Fibroblast of pulmonary artery (primary cell): ENCODE measurements at regions not wholly inside any gene's neighbourhood (a gene's known extent, or its start where the extent isn't known, plus 50 kb on each side); places are given as distances from the start of the nearest gene placed in this dataset.

Experiments
- DNase-seq: peaks from one replicate; pipeline ENCODE4 v3.0.0-alpha.2; 2010; ENCODE audit warnings: low read depth
- H3K4me3 ChIP-seq: replicated peaks from 2 replicates; pipeline ENCODE4 v1.5.1; 2011; ENCODE audit warnings: low read depth, mild to moderate bottlenecking, control low read depth, low read length, moderate library complexity
- TF ChIP-seq, protein P1 (sequence below): IDR thresholded peaks from 2 replicates; pipeline ENCODE4 v1.5.1; 2011; ENCODE audit warnings: mild to moderate bottlenecking, control low read depth, low read length, inconsistent platforms; ENCODE audit errors: missing control alignments

DNA sequence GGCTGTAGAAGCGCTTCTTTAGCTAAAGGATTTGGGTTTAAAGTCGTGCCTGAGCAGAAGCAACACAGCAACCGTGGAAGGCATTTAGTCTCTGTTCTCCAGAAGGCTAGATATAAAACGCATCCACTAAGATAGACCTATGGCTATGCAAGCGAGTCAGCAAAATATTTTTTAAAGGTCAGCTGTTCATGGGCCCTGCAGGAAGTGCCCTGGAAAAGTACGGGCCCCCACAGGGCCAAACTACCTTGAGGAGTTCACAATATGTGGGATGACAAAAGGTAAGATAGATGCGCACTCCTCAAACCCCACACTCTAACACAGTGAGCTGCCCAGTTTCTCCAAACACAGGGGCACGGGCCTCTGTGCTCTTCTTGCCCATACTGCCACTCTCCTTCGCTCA, 261.6 kb downstream of the VPS13C start:
- TF ChIP-seq, protein P1, sequence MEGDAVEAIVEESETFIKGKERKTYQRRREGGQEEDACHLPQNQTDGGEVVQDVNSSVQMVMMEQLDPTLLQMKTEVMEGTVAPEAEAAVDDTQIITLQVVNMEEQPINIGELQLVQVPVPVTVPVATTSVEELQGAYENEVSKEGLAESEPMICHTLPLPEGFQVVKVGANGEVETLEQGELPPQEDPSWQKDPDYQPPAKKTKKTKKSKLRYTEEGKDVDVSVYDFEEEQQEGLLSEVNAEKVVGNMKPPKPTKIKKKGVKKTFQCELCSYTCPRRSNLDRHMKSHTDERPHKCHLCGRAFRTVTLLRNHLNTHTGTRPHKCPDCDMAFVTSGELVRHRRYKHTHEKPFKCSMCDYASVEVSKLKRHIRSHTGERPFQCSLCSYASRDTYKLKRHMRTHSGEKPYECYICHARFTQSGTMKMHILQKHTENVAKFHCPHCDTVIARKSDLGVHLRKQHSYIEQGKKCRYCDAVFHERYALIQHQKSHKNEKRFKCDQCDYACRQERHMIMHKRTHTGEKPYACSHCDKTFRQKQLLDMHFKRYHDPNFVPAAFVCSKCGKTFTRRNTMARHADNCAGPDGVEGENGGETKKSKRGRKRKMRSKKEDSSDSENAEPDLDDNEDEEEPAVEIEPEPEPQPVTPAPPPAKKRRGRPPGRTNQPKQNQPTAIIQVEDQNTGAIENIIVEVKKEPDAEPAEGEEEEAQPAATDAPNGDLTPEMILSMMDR, result no peak
- H3K4me3 ChIP-seq, result no peak overlapping the region
- no peak for DNase-seq

DNA sequence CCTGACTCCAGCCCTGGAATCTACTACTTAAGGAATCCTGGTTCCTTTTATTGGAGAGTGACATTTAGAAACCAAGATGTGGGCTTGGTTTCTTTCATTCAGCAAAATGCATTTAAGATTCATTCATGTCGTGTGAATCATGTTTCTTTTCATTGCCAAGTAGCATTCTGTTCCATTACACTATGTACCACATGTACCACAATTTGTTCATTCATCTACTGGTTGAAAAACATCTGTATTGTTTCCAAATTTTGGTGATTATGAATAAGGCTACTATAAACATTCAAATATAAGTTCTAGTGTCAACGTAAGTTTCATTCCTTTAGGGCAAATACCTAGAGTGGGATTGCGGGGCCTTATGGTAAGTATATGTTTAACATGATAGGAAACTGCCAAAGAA, 264.2 kb downstream of the VPS13C start:
- TF ChIP-seq, protein P1, result no peak
- no peak overlapping the region for H3K4me3 ChIP-seq
- DNase-seq, result peak; percentile 21

DNA sequence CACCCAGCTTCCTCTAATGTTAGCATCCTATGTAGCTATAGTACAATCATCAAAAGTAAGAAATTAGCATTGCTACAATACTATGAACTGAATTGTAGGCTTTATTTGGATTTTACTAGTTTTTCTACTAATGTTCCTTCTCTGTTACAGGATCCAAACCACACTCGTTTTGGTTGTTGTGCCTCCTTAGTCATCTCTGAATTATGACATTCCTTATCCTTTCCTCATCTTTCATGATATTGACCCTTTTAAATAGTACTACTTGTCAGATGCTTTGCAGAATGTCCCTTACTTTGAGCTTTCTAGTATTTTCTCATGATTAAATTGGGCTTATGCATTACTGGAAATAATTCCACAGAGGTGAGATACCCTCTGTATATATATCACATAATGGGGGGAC, 265.4 kb downstream of the VPS13C start:
- TF ChIP-seq, protein P1, result no peak
- H3K4me3 ChIP-seq, result no peak overlapping the region
- no peak for DNase-seq

DNA sequence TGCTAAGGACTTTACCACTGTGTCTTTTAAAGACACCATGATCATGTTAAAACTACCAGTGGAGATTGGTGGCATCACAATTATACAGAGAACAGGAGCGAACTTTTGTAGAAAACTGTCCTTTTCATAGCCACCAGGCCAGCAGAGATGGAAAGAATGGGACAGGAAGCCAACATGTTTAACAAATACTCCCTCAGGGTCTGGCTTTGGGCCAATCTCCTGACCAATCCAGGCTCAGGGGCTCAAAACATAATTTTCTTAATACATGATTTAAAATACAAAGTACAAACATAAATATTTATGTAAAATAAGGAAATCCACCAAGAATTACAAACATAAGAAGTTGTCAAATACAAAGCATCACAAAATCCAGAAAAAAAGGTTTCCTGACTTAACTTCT, 266.0 kb downstream of the VPS13C start:
- DNase-seq, result peak; percentile 11
- no peak overlapping the region for H3K4me3 ChIP-seq
- TF ChIP-seq, protein P1, result no peak

DNA sequence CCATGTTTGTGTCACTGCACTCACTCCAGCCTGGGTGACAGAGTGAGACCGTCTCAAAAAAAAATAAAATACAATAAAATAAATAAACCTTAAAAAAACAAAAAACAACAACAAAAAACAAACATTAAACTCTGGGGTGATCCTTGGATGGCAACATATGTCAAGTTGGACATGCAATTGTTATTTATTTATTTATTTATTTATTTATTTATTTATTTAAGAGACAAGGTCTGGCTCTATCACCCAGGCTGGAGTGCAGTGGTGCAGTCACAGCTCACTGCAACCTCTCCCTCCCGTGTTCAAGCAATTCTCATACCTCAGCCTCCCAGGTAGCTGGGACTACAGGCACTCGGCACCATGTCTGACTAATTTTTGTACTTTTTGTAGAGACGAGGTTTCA, 275.5 kb downstream of the VPS13C start:
- TF ChIP-seq, protein P1, result no peak
- no peak overlapping the region for H3K4me3 ChIP-seq
- no peak for DNase-seq

DNA sequence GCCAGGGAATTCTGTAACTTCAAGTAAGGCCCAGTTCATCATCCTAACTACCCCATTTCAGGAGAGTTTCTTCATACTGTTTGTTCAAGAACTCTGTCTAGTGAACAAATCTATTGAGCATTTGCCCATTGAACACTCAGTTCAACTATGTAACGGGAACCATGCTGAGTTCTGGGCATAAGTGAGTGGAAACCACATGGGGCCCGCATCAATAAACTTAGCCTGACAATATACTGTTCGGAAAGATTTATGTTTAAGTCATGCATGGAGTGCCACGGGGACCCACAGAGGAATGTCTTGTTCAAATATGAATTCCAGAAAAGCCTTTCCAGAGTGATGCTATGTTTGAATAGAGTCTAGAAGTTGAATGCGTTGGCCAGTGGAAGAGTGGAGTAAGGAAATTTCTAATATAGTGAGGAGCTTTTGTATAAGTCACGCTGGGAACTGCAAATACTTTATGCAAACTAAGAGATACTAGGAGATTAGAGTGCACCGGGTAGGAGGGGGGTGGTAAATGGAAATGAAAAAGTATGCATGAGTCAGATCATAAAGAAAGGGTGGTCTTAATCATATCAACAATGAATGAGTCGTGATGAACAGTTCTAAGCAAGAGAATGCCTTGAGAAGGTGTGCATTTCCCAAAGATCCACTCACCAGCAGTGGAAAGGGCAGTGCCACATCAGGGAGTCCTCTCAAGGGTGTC, 279.8 kb downstream of the VPS13C start:
- TF ChIP-seq, protein P1, result no peak
- H3K4me3 ChIP-seq, result no peak overlapping the region
- DNase-seq, result no peak

GRCh38 chr15:61777689-61778088, 282.6 kb downstream of the VPS13C start:
- H3K4me3 ChIP-seq, result no peak overlapping the region
- TF ChIP-seq, protein P1, result no peak
- no peak for DNase-seq
